22Rv1 (cell line): ENCODE measurements at regions not wholly inside any gene's neighbourhood (a gene's known extent, or its start where the extent isn't known, plus 50 kb on each side); places are given as distances from the start of the nearest gene placed in this dataset.

Experiments
- H3K27ac ChIP-seq: fragments of 450-650 bp; 2 replicates; pipeline ENCODE4 v1.5.1; 2017
- ZFX ChIP-seq: fragments of 450-650 bp; IDR thresholded peaks from 2 replicates; pipeline ENCODE4 v1.6.1; 2017; ENCODE audit warnings: antibody characterized with exemption, borderline replicate concordance
- TF ChIP-seq, protein P1 (sequence below): fragments of 450-650 bp; IDR thresholded peaks from 2 replicates; pipeline ENCODE4 v1.5.1; 2017; ENCODE audit warnings: mild to moderate bottlenecking

DNA sequence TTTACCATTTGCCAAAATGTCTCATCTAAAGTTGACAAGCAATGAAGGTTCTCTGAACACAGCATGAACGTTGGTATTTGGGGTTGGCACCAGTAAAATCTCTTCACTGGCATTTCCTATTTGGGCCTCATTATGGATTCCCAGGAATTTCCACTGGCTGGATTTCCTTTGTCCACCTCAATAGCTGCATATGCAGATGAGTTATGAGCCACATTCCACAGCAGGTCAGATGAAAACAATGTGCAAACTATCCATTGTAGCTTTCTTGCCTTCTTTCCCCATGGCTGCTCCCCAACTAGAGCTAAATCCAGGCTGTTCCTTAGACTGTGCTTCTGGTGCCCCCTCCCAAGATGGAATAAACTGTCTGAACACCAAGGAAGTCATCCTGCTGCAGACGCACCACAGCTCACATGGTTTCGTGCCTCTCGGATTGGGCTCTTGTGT is 168.1 kb upstream of the FGGY start:
- no peak for TF ChIP-seq ZFX
- TF ChIP-seq, protein P1, sequence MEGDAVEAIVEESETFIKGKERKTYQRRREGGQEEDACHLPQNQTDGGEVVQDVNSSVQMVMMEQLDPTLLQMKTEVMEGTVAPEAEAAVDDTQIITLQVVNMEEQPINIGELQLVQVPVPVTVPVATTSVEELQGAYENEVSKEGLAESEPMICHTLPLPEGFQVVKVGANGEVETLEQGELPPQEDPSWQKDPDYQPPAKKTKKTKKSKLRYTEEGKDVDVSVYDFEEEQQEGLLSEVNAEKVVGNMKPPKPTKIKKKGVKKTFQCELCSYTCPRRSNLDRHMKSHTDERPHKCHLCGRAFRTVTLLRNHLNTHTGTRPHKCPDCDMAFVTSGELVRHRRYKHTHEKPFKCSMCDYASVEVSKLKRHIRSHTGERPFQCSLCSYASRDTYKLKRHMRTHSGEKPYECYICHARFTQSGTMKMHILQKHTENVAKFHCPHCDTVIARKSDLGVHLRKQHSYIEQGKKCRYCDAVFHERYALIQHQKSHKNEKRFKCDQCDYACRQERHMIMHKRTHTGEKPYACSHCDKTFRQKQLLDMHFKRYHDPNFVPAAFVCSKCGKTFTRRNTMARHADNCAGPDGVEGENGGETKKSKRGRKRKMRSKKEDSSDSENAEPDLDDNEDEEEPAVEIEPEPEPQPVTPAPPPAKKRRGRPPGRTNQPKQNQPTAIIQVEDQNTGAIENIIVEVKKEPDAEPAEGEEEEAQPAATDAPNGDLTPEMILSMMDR, result no peak
- no peak overlapping the region for H3K27ac ChIP-seq

DNA sequence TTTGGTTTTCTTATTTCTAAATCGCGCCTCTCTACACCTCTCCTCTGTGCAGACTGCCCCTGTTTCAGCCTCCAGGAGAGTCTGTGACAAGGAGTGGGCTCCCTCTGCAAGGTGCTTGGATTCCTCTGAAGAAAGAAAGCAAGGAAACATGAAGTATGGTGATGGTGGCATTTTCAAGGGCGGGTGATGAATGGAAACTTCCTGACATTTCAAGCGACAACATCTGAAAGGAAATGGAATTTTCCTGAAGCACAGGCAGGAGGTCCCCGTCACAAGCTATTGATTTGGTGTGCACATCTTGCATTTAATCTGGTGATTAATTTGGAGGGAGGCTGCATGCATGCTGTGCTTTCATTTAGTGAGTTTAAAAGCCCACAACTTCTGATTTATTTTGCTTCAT is 164.6 kb upstream of the FGGY start:
- H3K27ac ChIP-seq, result no peak overlapping the region

DNA sequence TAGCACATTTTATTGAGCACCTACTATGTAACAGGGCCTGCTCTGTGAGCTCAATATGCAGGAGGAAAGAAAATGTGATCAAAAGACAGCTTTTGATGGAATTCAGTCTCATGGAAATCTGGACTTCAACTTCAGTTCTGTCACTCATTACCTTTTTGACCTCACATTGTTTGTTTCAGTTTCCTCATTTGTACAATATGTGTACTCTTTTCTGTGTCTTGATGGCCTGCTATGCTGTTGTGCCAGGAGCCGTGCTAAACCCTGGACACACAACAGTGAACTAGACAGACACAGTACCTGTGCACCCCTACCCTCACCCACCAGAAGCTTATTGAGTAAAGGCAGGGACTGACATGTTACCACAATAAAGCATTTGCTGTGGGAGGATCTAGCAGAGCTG is 162.9 kb upstream of the FGGY start:
- no peak overlapping the region for H3K27ac ChIP-seq
- TF ChIP-seq, protein P1, result no peak
- TF ChIP-seq ZFX, result no peak

More for the DNA sequence above, 164.6 kb upstream of the FGGY start:
- no peak for TF ChIP-seq ZFX
- TF ChIP-seq, protein P1, result no peak

DNA sequence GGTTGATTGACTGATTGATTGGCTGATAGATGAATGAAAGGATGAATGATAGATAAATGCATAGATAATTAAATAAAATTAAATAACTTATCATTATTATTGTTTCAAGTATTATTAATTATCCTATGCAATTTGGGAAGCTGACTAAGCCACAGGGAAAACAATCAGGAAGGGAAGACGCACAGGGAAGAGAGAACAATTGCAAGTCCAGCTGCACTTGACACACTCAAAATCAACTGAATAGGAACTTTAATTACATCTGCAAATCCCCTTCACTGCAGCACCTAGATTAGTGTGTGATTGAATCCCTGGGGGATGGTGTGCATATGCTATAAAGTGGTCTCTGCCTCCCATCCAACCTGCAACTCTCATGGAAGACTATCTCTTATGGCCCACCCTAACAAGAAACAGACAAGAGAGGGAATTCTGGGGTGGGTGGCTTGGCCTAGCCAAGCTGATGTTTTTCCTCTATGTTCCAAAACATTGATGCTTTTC is 161.1 kb upstream of the FGGY start:
- TF ChIP-seq ZFX, result no peak
- TF ChIP-seq, protein P1, result no peak
- no peak overlapping the region for H3K27ac ChIP-seq

DNA sequence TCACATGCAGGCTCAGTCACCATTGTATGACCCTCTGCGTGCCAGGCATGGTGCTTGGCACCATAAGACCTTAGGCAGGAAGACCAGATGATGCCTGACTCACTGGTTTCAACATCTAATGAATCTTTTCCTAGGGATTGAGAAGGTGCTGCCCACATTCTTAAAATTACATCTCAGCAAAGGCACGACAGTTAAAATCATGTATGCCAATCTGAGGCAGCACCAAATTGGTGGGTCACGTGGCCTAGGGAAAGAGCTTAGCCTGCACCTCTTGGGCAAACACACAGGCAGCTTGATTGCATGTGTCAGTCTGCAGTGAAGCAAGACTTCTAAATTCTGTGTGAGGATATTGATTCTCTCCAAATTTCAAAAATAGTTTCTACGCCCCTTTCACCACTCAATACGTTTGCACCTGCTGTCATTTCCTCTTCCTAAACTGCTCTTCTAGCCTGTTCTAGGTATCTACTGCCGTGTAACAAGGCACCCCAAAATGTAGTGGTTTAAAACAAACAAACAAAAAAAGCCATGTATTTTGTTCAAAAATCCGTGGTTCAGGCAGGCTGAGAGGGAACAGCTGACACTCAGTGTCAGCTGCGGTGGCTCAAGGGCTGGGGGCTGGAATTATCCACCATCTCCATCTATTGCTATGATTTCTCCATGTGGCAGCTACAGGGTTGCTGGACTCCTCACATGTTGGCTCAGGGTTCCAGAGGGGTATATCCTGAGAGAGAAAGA is 160.2 kb upstream of the FGGY start:
- H3K27ac ChIP-seq, result no peak overlapping the region
- no peak for TF ChIP-seq ZFX
- TF ChIP-seq, protein P1, result no peak

DNA sequence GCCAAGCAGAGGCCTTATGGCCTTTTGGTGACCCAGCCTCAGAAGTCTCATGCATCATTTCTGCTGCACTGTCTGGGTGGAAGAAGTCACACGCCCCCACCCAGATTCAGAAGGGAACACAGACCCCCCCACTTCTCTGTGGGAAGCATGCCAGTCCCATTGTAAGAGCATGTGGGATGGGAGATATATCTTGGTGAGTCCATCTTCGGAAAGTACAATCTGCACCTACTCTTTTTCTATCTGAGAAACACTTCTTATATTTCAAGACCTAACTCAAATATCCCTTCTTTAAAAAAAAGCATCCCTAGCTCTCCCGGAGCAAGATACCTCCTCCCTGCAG is 159.6 kb upstream of the FGGY start:
- TF ChIP-seq ZFX, result no peak
- TF ChIP-seq, protein P1, result no peak
- no peak overlapping the region for H3K27ac ChIP-seq

DNA sequence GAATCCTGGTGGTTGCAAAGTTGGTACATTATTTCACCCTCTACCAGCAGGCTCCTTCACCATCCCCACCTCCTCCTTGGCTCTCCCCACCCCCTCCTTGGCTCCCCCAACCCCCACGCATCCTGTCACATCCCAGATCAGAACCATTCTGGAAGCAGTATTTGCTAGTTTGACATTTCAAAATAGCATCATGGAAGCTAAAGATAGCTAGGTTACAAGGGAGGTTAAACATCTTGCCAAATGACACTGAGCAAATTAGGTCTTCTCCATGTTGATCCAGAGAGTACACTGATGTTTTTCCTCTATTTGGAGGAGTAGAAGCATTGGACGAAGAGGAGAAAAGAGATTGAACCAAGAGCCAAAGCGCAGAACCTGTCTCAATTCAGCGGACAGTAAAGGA is 158.9 kb upstream of the FGGY start:
- TF ChIP-seq, protein P1, result no peak
- TF ChIP-seq ZFX, result no peak

More for the DNA sequence above, 158.9 kb upstream of the FGGY start:
- H3K27ac ChIP-seq, result no peak overlapping the region
